Amniotic epithelial cell (primary cell): ENCODE measurements at regions not wholly inside any gene's neighbourhood (a gene's known extent, or its start where the extent isn't known, plus 50 kb on each side); places are given as distances from the start of the nearest gene placed in this dataset.

Experiments
- DNase-seq: peaks from one replicate; pipeline ENCODE4 v3.0.0-alpha.2; 2010; ENCODE audit warnings: low read depth

- no peak for DNase-seq
Observed at GRCh38 chr9:13896922-13897835, 416.8 kb downstream of the NFIB start.

GRCh38 chr9:13896047-13896446 is 417.9 kb downstream of the NFIB start:
- DNase-seq, result no peak

- no peak for DNase-seq
Observed at GRCh38 chr9:13885258-13885657, 428.7 kb downstream of the NFIB start.

GRCh38 chr9:13879981-13880380 is 434.0 kb downstream of the NFIB start:
- peak; percentile 13 for DNase-seq

GRCh38 chr9:13879011-13879410 is 434.9 kb downstream of the NFIB start:
- DNase-seq, result no peak

- DNase-seq, result no peak
Observed at GRCh38 chr9:13878241-13878711, 435.7 kb downstream of the NFIB start.

- no peak for DNase-seq
Observed at GRCh38 chr9:13876741-13877140, 437.2 kb downstream of the NFIB start.

- no peak for DNase-seq
Observed at GRCh38 chr9:13873203-13873602, 440.7 kb downstream of the NFIB start.

- DNase-seq, result no peak
Observed at GRCh38 chr9:13868336-13868735, 445.6 kb downstream of the NFIB start.

GRCh38 chr9:13865869-13866268 is 448.1 kb downstream of the NFIB start:
- peak; percentile 45 for DNase-seq

GRCh38 chr9:13863112-13863511 is 450.8 kb downstream of the NFIB start:
- DNase-seq, result no peak

GRCh38 chr9:13862654-13863053 is 451.3 kb downstream of the NFIB start:
- no peak for DNase-seq

- no peak for DNase-seq
Observed at GRCh38 chr9:13860946-13861640, 452.8 kb downstream of the NFIB start.

- DNase-seq, result peak; percentile 34
Observed at GRCh38 chr9:13860019-13860418, 453.9 kb downstream of the NFIB start.

- peak; percentile 16 for DNase-seq
Observed at GRCh38 chr9:13857521-13857920, 456.4 kb downstream of the NFIB start.

GRCh38 chr9:13847270-13847669 is 466.7 kb downstream of the NFIB start:
- no peak for DNase-seq

- DNase-seq, result peak; percentile 80
Observed at GRCh38 chr9:13845460-13845859, 468.5 kb downstream of the NFIB start.

GRCh38 chr9:13841746-13842462 is 472.0 kb downstream of the NFIB start:
- DNase-seq, result no peak

- no peak for DNase-seq
Observed at GRCh38 chr9:13832446-13832845, 481.5 kb downstream of the NFIB start.

- DNase-seq, result no peak
Observed at GRCh38 chr9:13823026-13823425, 490.9 kb downstream of the NFIB start.

- DNase-seq, result peak; percentile 21
Observed at GRCh38 chr9:13817754-13818278, 496.1 kb downstream of the NFIB start.

- DNase-seq, result no peak
Observed at GRCh38 chr9:13816837-13817236, 497.1 kb downstream of the NFIB start.
